DMS53 treated with DMSO at 0.1 percent for 48 hours (cell line): ENCODE measurements at regions not wholly inside any gene's neighbourhood (a gene's known extent, or its start where the extent isn't known, plus 50 kb on each side); places are given as distances from the start of the nearest gene placed in this dataset.
"Not testable (repeated sequence)": the region's sequence is repeated elsewhere in the genome, so short reads cannot be mapped to it uniquely, and the experiment has no call there.

Experiments used
- DNase-seq: peaks from one replicate; lab custom pipeline; 2025; ENCODE audit not compliant: unreplicated experiment; lab: John Stamatoyannopoulos, UW

GRCh38 chr5:32534041-32534440 lies 51.3 kb upstream of the SUB1 start:
- DNase-seq = no peak

GRCh38 chr5:32531885-32532520 lies 53.4 kb upstream of the SUB1 start:
- DNase-seq = no peak

- DNase-seq = not testable (repeated sequence)
These were observed 58.0 kb upstream of the SUB1 start for GRCh38 chr5:32527321-32527720.

- DNase-seq = no peak
These were observed 58.5 kb upstream of the SUB1 start for GRCh38 chr5:32526810-32527209.

- DNase-seq = no peak
These were observed 61.7 kb upstream of the SUB1 start for GRCh38 chr5:32523625-32524024.

- DNase-seq = no peak
These were observed 62.8 kb upstream of the SUB1 start for GRCh38 chr5:32522429-32523143.

- no peak for DNase-seq
These were observed 63.9 kb upstream of the SUB1 start for GRCh38 chr5:32521481-32521880.

GRCh38 chr5:32520972-32521371 lies 64.4 kb upstream of the SUB1 start:
- DNase-seq = no peak

GRCh38 chr5:32520356-32520755 lies 65.0 kb upstream of the SUB1 start:
- DNase-seq = no peak

- DNase-seq = no peak
These were observed 65.8 kb upstream of the SUB1 start for GRCh38 chr5:32519508-32519907.

- no peak for DNase-seq
These were observed 70.3 kb upstream of the ZFR start for GRCh38 chr5:32514806-32515205.

- no peak for DNase-seq
These were observed 68.4 kb upstream of the ZFR start for GRCh38 chr5:32512926-32513325.

- no peak for DNase-seq
These were observed 67.3 kb upstream of the ZFR start for GRCh38 chr5:32511776-32512374.

- no peak for DNase-seq
These were observed 66.3 kb upstream of the ZFR start for GRCh38 chr5:32510860-32511259.

GRCh38 chr5:32508806-32509805 lies 64.6 kb upstream of the ZFR start:
- no peak for DNase-seq

GRCh38 chr5:32507738-32508434 lies 63.3 kb upstream of the ZFR start:
- DNase-seq = no peak

GRCh38 chr5:32506799-32507198 lies 62.3 kb upstream of the ZFR start:
- no peak for DNase-seq

- DNase-seq = no peak
These were observed 61.7 kb upstream of the ZFR start for GRCh38 chr5:32506201-32506661.

- no peak for DNase-seq
These were observed 61.2 kb upstream of the ZFR start for GRCh38 chr5:32505756-32506155.

GRCh38 chr5:32504989-32505596 lies 60.6 kb upstream of the ZFR start:
- peak; percentile 15 for DNase-seq
